IMR-90 (cell line): ENCODE measurements at regions not wholly inside any gene's neighbourhood (a gene's known extent, or its start where the extent isn't known, plus 50 kb on each side); places are given as distances from the start of the nearest gene placed in this dataset.

Source experiments
- CHD1 ChIP-seq: IDR thresholded peaks from 2 replicates; pipeline ENCODE4 v1.6.1; 2012; ENCODE audit warnings: low read depth, low read length, improper control_type of control experiment
- CTCF ChIP-seq: conservative IDR thresholded peaks from 2 replicates; pipeline ENCODE4 v1.5.1; 2012; ENCODE audit warnings: mild to moderate bottlenecking, low read depth, low read length, improper control_type of control experiment
- FOS ChIP-seq: fragments of 150-350 bp; IDR thresholded peaks from 2 replicates; pipeline ENCODE4 v1.6.1; 2016; ENCODE audit warnings: low read depth, low read length
- MAZ ChIP-seq: IDR thresholded peaks from 2 replicates; pipeline ENCODE4 v1.6.1; 2012; ENCODE audit warnings: low read depth, mild to moderate bottlenecking, low read length, improper control_type of control experiment, moderate library complexity, borderline replicate concordance
- TF ChIP-seq, protein P1 (sequence below): fragments of 150-350 bp; IDR thresholded peaks from 2 replicates; pipeline ENCODE4 v1.6.1; 2017; ENCODE audit warnings: mild to moderate bottlenecking, antibody characterized with exemption, low read length, low read depth

DNA sequence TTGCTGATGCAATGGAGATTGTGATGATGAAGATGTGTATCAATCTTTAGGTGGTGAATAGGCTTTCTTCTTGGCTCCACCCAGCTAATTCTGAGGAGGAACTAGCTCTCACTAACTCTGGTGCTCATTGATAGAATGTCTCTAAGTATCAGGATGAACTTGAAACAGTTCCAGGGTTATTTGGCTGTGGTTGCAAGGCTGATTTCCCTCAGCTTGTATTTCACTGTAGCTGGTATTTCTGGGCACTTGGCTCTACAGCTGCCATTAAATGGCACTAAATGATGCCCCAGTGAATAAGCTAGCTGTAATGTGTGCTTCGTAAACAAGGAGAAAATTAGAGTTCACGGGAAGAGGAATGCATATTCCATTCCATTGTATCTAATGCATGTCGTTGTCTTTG is 241.2 kb downstream of the RPIA start:
- TF ChIP-seq CTCF (no peak), CHD1 (no peak), FOS (no peak), MAZ (no peak)
- TF ChIP-seq, protein P1, sequence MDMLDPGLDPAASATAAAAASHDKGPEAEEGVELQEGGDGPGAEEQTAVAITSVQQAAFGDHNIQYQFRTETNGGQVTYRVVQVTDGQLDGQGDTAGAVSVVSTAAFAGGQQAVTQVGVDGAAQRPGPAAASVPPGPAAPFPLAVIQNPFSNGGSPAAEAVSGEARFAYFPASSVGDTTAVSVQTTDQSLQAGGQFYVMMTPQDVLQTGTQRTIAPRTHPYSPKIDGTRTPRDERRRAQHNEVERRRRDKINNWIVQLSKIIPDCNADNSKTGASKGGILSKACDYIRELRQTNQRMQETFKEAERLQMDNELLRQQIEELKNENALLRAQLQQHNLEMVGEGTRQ = no peak
